B cell (primary cell): ENCODE measurements at regions not wholly inside any gene's neighbourhood (a gene's known extent, or its start where the extent isn't known, plus 50 kb on each side); places are given as distances from the start of the nearest gene placed in this dataset.

Experiments used
- ATAC-seq: fragments of 200-7000 bp; cut with Tn5 transposase; one replicate; pipeline ENCODE4 v1.10.0; 2021; ENCODE audit warnings: low read depth, mild to moderate bottlenecking, moderate number of reproducible peaks, moderate library complexity
- CTCF ChIA-PET: fragments of 350-600 bp; sonication (Branson Sonifier 250); formaldehyde crosslinking; loops from one replicate; lab custom pipeline; 2021; ENCODE audit warnings: antibody characterized with exemption, inconsistent platforms; lab: Charles Lee
- POLR2A ChIA-PET: fragments of 350-600 bp; sonication (Branson Sonifier 250); formaldehyde crosslinking; loops from one replicate; lab custom pipeline; 2021; ENCODE audit warnings: antibody characterized with exemption; lab: Charles Lee
- DNase-seq: peaks from one replicate; pipeline ENCODE4 v3.0.0; 2013
- H2AFZ ChIP-seq: 2 replicates; pipeline ENCODE4 v1.6.1; 2012; ENCODE audit warnings: mild to moderate bottlenecking, low read depth, low read length; ENCODE audit not compliant: insufficient read depth, poor library complexity, severe bottlenecking
- H3K27ac ChIP-seq, 2 donors: 1 replicate in 1 of 2; 2 replicates in 1 of 2; pipeline ENCODE4 v1.5.1; 2012 to 2013; ENCODE audit warnings: low read length in 2 of 2, mild to moderate bottlenecking in 2 of 2, moderate library complexity in 1 of 2
- H3K27me3 ChIP-seq, 4 experiments: fragments of 200-600 bp in 1 of 4; sonication (generic) in 1 of 4; replicated peaks in 1 of 4; 1 replicate in 2 of 4; 2 replicates in 2 of 4; pipeline versions ENCODE4 v1.6.1 to v1.7.0; 2013 to 2016; ENCODE audit warnings: low read length in 3 of 4, mild to moderate bottlenecking in 2 of 4, mixed read lengths in 1 of 4, moderate library complexity in 1 of 4; ENCODE audit not compliant: insufficient read depth in 4 of 4, control insufficient read depth in 3 of 4; ENCODE audit errors: control extremely low read depth in 1 of 4
- H3K36me3 ChIP-seq, 2 experiments: replicated peaks in 1 of 2; 1 replicate in 1 of 2; 2 replicates in 1 of 2; pipeline versions ENCODE4 v1.6.1 to v1.7.1; 2013; ENCODE audit warnings: low read length in 1 of 2; ENCODE audit not compliant: insufficient read depth in 2 of 2, control insufficient read depth in 1 of 2; ENCODE audit errors: control extremely low read depth in 1 of 2, extremely low read depth in 1 of 2
- H3K4me1 ChIP-seq, 2 donors: fragments of 200-600 bp in 1 of 2; sonication (generic) in 1 of 2; 1 replicate in 1 of 2; 2 replicates in 1 of 2; pipeline versions ENCODE4 v1.5.1 to v1.6.1; 2013 to 2017; ENCODE audit warnings: low read length in 2 of 2; ENCODE audit not compliant: control insufficient read depth in 2 of 2, insufficient read depth in 2 of 2
- H3K4me2 ChIP-seq: replicated peaks from 2 replicates; pipeline ENCODE3; 2012; ENCODE audit warnings: mild to moderate bottlenecking, low read depth, low read length; ENCODE audit not compliant: poor library complexity, severe bottlenecking
- H3K4me3 ChIP-seq, 5 experiments: fragments of 200-600 bp in 1 of 5; sonication (generic) in 1 of 5; 1 replicate in 3 of 5; 2 replicates in 2 of 5; pipeline versions ENCODE4 v1.5.1 to v1.7.0; 2011 to 2016; ENCODE audit warnings: low read length in 4 of 5, mild to moderate bottlenecking in 4 of 5, low read depth in 2 of 5, control low read depth in 1 of 5, moderate library complexity in 1 of 5; ENCODE audit not compliant: insufficient read depth in 1 of 5; ENCODE audit errors: control extremely low read depth in 1 of 5, extremely low read depth in 1 of 5
- H3K79me2 ChIP-seq: fragments of 200-600 bp; sonication (generic); one replicate; pipeline ENCODE4 v1.6.0; 2016; ENCODE audit warnings: low read length; ENCODE audit not compliant: control insufficient read depth, insufficient read depth
- H3K9ac ChIP-seq: fragments of 200-600 bp; sonication (generic); 2 replicates; pipeline ENCODE4 v1.6.1; 2017; ENCODE audit warnings: mild to moderate bottlenecking, low read length, moderate library complexity
- H3K9me3 ChIP-seq, 3 donors: one replicate each; pipeline versions ENCODE4 v1.6.1 to v1.7.1; 2013; ENCODE audit warnings: low read length in 2 of 3; ENCODE audit not compliant: control insufficient read depth in 2 of 3, insufficient read depth in 1 of 3; ENCODE audit errors: control extremely low read depth in 1 of 3
- H4K20me1 ChIP-seq: 2 replicates; pipeline ENCODE4 v1.6.0; 2012; ENCODE audit warnings: mild to moderate bottlenecking, low read length; ENCODE audit not compliant: insufficient read depth, control insufficient read depth, poor library complexity, severe bottlenecking
- H3K27ac Mint-ChIP-seq: one replicate; pipeline ENCODE4 v1.8.0; 2021; ENCODE audit warnings: mixed read lengths
- H3K27me3 Mint-ChIP-seq: one replicate; pipeline ENCODE4 v1.8.0; 2021; ENCODE audit warnings: mixed read lengths
- H3K4me1 Mint-ChIP-seq: one replicate; pipeline ENCODE4 v1.8.0; 2021; ENCODE audit warnings: mixed read lengths
- H3K4me3 Mint-ChIP-seq: one replicate; pipeline ENCODE4 v1.8.0; 2021; ENCODE audit warnings: mixed read lengths
- H3K9me3 Mint-ChIP-seq: one replicate; pipeline ENCODE4 v1.8.0; 2022; ENCODE audit warnings: mixed read lengths; ENCODE audit not compliant: insufficient read depth
- CTCF ChIP-seq: fragments of 200-600 bp; IDR thresholded peaks from one replicate; pipeline ENCODE4 v1.8.0; 2022; ENCODE audit warnings: antibody characterized with exemption, mild to moderate bottlenecking
- EZH2 ChIP-seq: IDR thresholded peaks from 2 replicates; pipeline ENCODE4 v1.6.1; 2012; ENCODE audit warnings: borderline replicate concordance, low read depth, mild to moderate bottlenecking, moderate library complexity, low read length; ENCODE audit not compliant: insufficient read depth, poor library complexity, severe bottlenecking
- WGBS: methylation state at CpG from one replicate; pipeline ENCODE4 v1.1.5; 2013; ENCODE audit warnings: missing lambda C conversion rate; ENCODE audit not compliant: insufficient coverage; 5-methylcytosine and 5-hydroxymethylcytosine counted together
- intact Hi-C: fragments of 100-400 bp; cut with micrococcal nuclease; formaldehyde crosslinking; loops from one replicate; pipeline ENCODE4 v1.10.0; 2022

- Histone ChIP-seq H2AFZ (no peak overlapping the region), H3K36me3 (no peaks in the 10 kb centered on the region), H3K9me3 (no peaks in the 10 kb centered on the region), H3K27me3 (no peaks in the 10 kb centered on the region), H3K27ac (no peak overlapping the region), H3K79me2 (no peaks in the 10 kb centered on the region), H3K4me2 (no peak overlapping the region), H4K20me1 (no peaks in the 10 kb centered on the region), H3K4me3 (no peak overlapping the region), H3K9ac (no peak overlapping the region), H3K4me1 (no peaks in the 10 kb centered on the region)
- WGBS: 100% methylated on average over 1 of the region's 3 CpGs
- no peak overlapping the region for H3K4me3 Mint-ChIP-seq
- no peak for ATAC-seq
- no peaks in the 10 kb centered on the region for H3K9me3 Mint-ChIP-seq
- no peak overlapping the region for H3K27ac Mint-ChIP-seq
- H3K4me1 Mint-ChIP-seq: no peaks in the 10 kb centered on the region
- intact Hi-C loops: no loop called here
- CTCF ChIA-PET: no interaction called here
- POLR2A ChIA-PET: no interaction called here
- DNase-seq: no peak
- no peaks in the 10 kb centered on the region for H3K27me3 Mint-ChIP-seq
- TF ChIP-seq EZH2 (no peak), CTCF (no peak)
These were observed 576.9 kb upstream of the B3GALT2 start for GRCh38 chr1:193763266-193763665.

- H3K9me3 ChIP-seq: no peaks in the 10 kb centered on the region
- Mint-ChIP-seq H3K27ac (no peak overlapping the region), H3K9me3 (no peaks in the 10 kb centered on the region), H3K4me3 (no peak overlapping the region), H3K27me3 (no peaks in the 10 kb centered on the region), H3K4me1 (no peaks in the 10 kb centered on the region)
- no peaks in the 10 kb centered on the region for H3K27me3 ChIP-seq
- no peak overlapping the region for H3K4me2 ChIP-seq
- H3K27ac ChIP-seq: no peak overlapping the region
- no peak for DNase-seq
- no peaks in the 10 kb centered on the region for H3K36me3 ChIP-seq
- CTCF ChIA-PET: no interaction called here
- no peak overlapping the region for H3K9ac ChIP-seq
- no CpG with 5 or more reads among the region's 4 CpGs for WGBS
- ATAC-seq: no peak
- no peaks in the 10 kb centered on the region for H3K79me2 ChIP-seq
- POLR2A ChIA-PET: no interaction called here
- intact Hi-C loops: no loop called here
- H4K20me1 ChIP-seq: no peaks in the 10 kb centered on the region
- H3K4me3 ChIP-seq: no peak overlapping the region
- no peak overlapping the region for H2AFZ ChIP-seq
- no peaks in the 10 kb centered on the region for H3K4me1 ChIP-seq
- TF ChIP-seq CTCF (no peak), EZH2 (no peak)
These were observed 575.8 kb upstream of the B3GALT2 start for GRCh38 chr1:193762236-193762635.
